Neural crest cell (in vitro differentiated cells): ENCODE measurements at regions not wholly inside any gene's neighbourhood (a gene's known extent, or its start where the extent isn't known, plus 50 kb on each side); places are given as distances from the start of the nearest gene placed in this dataset.

Source experiments
- DNase-seq: peaks from one replicate; pipeline ENCODE4 v3.0.0; 2021; ENCODE audit warnings: low read depth, mixed read lengths, low spot score
- H3K27ac Mint-ChIP-seq: one replicate; pipeline ENCODE4 v1.8.0; 2021; ENCODE audit warnings: mild to moderate bottlenecking, mixed read lengths; ENCODE audit not compliant: unreplicated experiment
- H3K27me3 Mint-ChIP-seq: 2 replicates; pipeline ENCODE4 v1.8.0; 2021; ENCODE audit warnings: low read depth, mild to moderate bottlenecking, mixed read lengths
- H3K36me3 Mint-ChIP-seq: 2 replicates; pipeline ENCODE4 v1.8.0; 2021; ENCODE audit warnings: low read depth, mild to moderate bottlenecking, mixed read lengths
- H3K4me1 Mint-ChIP-seq: 2 replicates; pipeline ENCODE4 v1.8.0; 2021; ENCODE audit warnings: mixed read lengths
- H3K4me3 Mint-ChIP-seq: one replicate; pipeline ENCODE4 v1.8.0; 2021; ENCODE audit warnings: mild to moderate bottlenecking, mixed read lengths
- H3K9me3 Mint-ChIP-seq: 2 replicates; pipeline ENCODE4 v1.8.0; 2021; ENCODE audit warnings: mixed read lengths
- CTCF ChIP-seq: fragments of 200-600 bp; sonication (generic); conservative IDR thresholded peaks from 2 replicates; pipeline ENCODE4 v1.5.0; 2021; ENCODE audit warnings: antibody characterized with exemption, mild to moderate bottlenecking

GRCh38 chr2:14855751-14856150, 223.2 kb downstream of the LRATD1 start:
- Mint-ChIP-seq H3K27me3 (no peaks in the 10 kb centered on the region), H3K9me3 (peaks cover 6% of the 10 kb centered on the region), H3K4me1 (no peaks in the 10 kb centered on the region), H3K27ac (no peak overlapping the region), H3K36me3 (peaks cover 2% of the 10 kb centered on the region), H3K4me3 (no peak overlapping the region)
- TF ChIP-seq CTCF: no peak
- DNase-seq: no peak

- TF ChIP-seq CTCF: no peak
- Mint-ChIP-seq H3K36me3 (peaks cover 2% of the 10 kb centered on the region), H3K27ac (no peak overlapping the region), H3K27me3 (no peaks in the 10 kb centered on the region), H3K4me1 (peaks cover 6% of the 10 kb centered on the region), H3K4me3 (no peak overlapping the region), H3K9me3 (peaks cover 12% of the 10 kb centered on the region)
- DNase-seq: no peak
These were observed 228.7 kb downstream of the LRATD1 start for GRCh38 chr2:14861181-14861580.

GRCh38 chr2:14866736-14867352, 234.3 kb downstream of the LRATD1 start:
- Mint-ChIP-seq H3K36me3 (no peaks in the 10 kb centered on the region), H3K9me3 (peaks cover 8% of the 10 kb centered on the region), H3K4me1 (peaks cover 6% of the 10 kb centered on the region), H3K27me3 (no peaks in the 10 kb centered on the region), H3K4me3 (no peak overlapping the region), H3K27ac (no peak overlapping the region)
- no peak for TF ChIP-seq CTCF
- DNase-seq: no peak

- H3K27ac Mint-ChIP-seq: no peak overlapping the region
- H3K27me3 Mint-ChIP-seq: no peaks in the 10 kb centered on the region
- peaks cover 6% of the 10 kb centered on the region for H3K4me1 Mint-ChIP-seq
- H3K9me3 Mint-ChIP-seq: peaks cover 8% of the 10 kb centered on the region
- no peak for DNase-seq
- H3K4me3 Mint-ChIP-seq: no peak overlapping the region
- no peak for TF ChIP-seq CTCF
- H3K36me3 Mint-ChIP-seq: no peaks in the 10 kb centered on the region
These were observed 235.3 kb downstream of the LRATD1 start for GRCh38 chr2:14867853-14868252.

- Mint-ChIP-seq H3K27me3 (no peaks in the 10 kb centered on the region), H3K36me3 (no peaks in the 10 kb centered on the region), H3K4me1 (no peaks in the 10 kb centered on the region), H3K4me3 (no peak overlapping the region), H3K9me3 (peaks cover 4% of the 10 kb centered on the region), H3K27ac (no peak overlapping the region)
- no peak for TF ChIP-seq CTCF
- DNase-seq: no peak
These were observed 240.3 kb downstream of the LRATD1 start for GRCh38 chr2:14872779-14873325.
